Left ventricle myocardium superior (tissue), 1 donor: ENCODE measurements at regions not wholly inside any gene's neighbourhood (a gene's known extent, or its start where the extent isn't known, plus 50 kb on each side); places are given as distances from the start of the nearest gene placed in this dataset.

Experiments used
- ATAC-seq: fragments of 200-7000 bp; cut with Tn5 transposase; one replicate; pipeline ENCODE4 v1.9.1; 2020; ENCODE audit warnings: mild to moderate bottlenecking, moderate library complexity
- DNase-seq: peaks from one replicate; pipeline ENCODE4 v3.0.0-alpha.2; 2020
- intact Hi-C: fragments of 100-400 bp; cut with micrococcal nuclease; formaldehyde crosslinking; loops from one replicate; pipeline ENCODE4 v1.11.0; 2022
- donor health status: DM: no; HTN: yes; CAD: no; lungs with severe emphysema.

DNA sequence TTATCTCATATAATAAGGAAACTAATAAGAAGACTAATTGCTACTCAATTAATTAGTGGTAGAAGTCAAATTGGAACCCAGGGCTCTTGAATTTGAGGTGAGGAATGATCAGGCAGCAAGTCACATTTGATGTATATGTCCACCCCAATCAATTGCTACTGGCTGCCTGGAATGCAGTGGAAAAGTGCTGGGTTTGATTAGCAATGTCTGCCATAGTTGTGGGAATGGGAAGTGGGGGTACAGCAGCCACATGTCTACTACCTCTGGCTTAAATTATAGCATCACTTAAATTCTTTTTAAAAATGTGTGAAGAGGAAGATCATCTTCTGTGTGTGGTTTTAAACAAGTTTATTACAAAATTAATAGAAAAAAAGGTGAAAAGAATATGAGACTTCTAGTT, 50.8 kb upstream of the NAV2 start:
- intact Hi-C loops: no loop called here
- ATAC-seq (no peak), DNase-seq (no peak)

DNA sequence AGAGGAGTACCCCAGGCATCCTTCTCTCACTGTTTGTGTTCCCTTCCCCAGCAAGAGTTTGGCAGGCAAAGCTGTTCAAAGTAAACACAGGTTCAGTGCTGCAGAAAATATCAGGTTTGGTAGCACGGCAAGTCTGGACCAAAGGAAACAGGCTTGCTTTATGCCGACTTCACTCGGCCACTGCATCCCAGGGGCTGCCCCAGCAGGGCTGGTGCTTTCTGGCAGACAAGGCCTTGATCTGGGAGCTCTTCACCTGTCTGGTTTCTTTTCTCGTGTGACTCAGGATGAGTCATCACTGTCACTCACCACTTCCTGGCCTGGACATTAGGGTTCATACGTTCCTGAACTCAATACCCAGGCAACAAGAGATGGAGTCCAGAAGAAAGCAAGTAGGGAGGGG, 52.6 kb upstream of the NAV2 start:
- DNase-seq (no peak), ATAC-seq (no peak)
- intact Hi-C loops: no loop called here

DNA sequence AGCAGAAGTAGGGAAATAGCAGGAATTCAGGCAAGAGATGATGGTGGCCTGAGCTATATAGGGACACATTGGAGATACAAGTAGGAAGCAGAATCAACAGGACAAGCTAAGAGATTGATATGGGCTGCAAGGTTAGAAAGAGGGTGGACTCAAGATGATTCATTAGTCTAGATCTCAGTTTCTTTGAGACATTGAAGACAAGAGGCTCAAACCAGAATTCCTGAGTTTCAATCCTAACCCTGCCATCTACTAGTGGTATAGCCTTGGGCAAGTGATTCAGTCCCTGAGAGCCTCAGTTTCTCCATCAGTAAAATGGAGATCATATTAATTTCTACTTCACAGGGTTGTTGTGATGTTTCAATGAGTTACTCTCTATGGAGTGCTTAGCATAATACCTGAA, 53.1 kb upstream of the NAV2 start:
- intact Hi-C loops: no loop called here

DNA sequence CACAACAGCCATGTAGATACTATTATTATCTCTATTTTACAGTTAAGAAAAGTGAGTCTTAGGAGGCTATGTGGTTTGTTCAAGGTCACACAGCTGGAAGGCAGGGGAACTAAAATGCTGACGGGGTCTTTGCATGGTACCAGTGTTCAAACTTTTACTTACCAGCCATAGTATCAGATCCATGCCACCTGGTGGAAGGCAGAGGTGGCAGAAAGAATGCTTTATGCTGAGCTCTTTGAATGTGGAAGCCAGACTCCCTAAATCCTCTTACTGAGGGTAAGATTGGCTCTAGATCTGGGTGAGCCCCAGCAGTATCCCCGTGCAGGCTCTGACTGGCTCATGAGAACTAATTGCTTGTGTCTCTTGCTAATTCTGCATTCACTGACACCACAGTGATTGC, 54.3 kb upstream of the NAV2 start:
- intact Hi-C loops: no loop called here
- ATAC-seq (no peak), DNase-seq (no peak)

More for the DNA sequence above, 53.1 kb upstream of the NAV2 start:
- DNase-seq (no peak), ATAC-seq (no peak)

DNA sequence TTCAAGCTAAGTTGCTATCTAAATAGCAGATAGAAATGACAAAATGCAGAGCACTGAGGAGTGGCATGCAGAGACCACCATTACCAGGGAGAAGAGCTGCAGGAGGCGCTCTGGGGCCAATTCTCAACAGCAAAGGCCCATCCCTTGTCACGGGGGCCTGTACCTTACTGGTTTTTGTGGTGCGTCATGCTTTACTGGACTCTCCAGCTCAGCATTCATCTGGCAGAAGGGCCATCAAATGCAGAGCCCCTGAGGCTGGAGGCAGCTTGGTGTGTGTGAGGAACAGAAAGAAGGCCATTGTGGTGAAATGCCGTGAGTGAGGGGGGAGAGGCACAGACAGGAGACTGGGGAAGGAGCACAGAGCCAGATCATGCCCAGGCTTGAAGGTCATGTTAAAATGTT, 56.5 kb upstream of the NAV2 start:
- intact Hi-C loops: no loop called here
- no peak for ATAC-seq
- no peak for DNase-seq

DNA sequence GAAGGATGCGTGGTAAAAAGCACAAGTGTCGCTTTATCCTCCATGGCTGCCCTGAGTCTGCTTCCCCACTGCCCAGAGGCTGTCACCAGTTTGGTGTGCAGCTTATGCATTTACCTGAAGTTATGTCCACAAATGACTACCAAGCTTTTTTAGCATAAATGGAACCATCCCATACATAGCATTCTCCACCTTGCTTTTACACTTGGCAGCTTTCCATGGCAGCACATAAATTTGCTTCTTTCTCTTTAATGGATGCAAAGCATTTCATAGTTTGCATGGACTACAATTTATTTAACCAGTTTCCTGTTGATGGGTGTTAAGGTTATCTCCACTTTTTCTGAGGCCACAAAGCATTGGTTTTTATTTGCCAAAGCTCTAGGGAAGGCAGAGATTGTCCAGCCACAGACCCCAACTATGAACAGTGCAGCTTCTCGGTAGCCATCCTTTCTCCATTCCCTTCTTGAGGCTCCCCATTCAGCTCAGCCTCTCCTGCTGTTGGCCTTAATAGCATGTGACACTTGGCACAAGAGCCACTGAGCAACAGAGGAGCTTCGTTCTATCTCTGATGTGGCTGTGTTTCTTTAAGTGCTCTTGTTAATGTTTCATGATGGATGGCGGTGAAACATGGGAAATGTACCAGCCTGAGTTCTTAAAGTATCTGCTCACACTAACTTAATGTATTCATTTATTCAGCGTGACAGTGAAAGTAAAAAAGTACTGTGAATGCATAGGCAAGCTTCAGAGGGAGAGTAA, 59.8 kb upstream of the NAV2 start:
- DNase-seq (no peak), ATAC-seq (peak; percentile 54)
- intact Hi-C loops: no loop called here

DNA sequence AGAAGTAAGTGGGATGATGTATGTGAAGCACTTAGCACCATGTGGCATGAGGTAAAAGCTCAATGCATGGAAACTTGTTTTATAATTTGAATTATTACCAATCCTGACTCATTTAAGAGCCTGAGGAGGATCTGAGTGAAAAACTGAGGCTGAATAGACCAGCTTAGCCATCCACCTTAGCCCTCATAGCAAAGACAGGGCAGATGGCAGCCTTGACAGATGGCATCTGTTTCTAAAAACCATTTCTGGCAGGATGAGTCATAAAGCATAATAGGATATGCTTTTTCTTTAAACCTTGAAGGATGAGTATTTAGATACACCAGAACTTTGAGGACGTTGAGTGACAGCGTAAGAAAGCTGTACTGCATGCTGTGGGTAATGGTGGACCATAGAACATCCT, 61.0 kb upstream of the NAV2 start:
- DNase-seq (no peak), ATAC-seq (no peak)
- intact Hi-C loops: no loop called here

DNA sequence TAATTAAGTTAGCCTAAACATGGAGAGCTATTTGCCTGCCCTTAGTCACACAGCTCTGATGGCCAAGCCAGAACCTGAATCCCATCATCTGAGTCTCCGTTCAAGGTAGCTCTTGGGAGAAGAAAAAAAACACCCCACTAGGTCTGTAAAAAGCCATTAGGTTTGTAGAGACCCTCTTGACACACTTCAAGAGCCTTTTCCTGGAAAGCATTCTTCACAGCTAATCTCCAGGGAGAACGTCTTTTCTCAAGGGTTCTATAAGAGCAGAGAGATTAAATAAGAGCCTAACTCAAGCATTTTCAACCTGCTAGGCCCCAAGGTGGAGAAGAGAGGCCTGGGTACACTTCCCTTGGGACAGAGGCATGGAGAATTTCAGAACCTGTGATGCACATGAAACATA, 61.6 kb upstream of the NAV2 start:
- ATAC-seq (no peak), DNase-seq (no peak)
- intact Hi-C loops: no loop called here

DNA sequence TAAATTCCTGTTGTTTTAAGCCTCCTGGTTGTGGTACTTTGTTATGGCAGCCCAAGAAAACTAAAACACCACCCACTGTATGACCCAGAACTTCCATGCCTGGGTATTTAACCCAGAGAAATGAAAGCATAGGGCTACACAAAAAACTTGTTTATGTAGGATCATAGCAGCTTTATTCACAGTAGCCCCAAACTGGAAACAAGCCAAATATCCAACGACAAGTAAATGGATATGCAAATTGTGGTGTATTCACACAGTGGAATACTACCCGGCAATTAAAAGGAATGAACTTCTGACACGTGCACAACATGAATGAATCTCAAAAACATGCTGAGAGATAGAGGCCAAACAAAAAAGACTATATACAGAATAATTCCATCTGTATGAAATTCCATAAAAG, 62.2 kb upstream of the NAV2 start:
- no peak for DNase-seq
- intact Hi-C loops: no loop called here
- no peak for ATAC-seq

DNA sequence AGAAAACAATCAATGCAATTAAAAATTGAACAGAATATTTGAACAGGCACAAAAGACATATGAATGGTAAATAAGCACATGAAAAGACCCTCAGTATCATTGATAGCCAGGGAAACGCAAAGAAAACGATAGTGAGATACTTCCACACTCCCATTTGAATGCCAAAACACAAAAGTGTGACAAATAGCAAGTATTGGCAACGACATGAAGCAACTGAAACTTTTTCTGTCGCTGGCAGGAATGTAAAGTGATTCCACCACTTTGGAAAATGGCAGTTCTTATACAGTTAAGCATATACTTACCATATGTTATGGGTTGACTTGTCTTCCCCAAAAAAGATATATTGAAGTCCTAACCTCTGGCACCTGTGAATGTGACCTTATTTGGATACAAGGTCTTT, 62.9 kb upstream of the NAV2 start:
- no peak for ATAC-seq
- intact Hi-C loops: no loop called here
- no peak for DNase-seq

DNA sequence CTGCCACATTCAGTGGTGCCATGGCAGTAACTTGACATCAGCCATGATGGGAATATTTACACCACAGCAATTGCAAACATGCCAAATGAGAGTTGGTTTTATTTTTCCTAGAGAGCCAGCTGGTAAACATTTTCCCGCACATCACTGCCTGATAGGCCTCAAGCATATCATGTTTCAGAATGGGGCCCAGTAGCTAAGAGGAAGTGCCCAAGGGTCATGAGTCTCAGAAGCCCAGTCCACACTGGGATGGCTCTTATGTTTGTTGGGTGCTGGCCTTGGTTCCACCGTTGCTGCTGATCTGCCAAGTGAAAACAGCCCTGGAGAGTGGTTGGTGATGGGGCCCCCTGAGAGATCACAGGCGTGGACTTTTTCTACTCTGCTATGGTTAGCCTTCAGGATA, 64.3 kb upstream of the NAV2 start:
- intact Hi-C loops: no loop called here
- DNase-seq (no peak), ATAC-seq (no peak)

DNA sequence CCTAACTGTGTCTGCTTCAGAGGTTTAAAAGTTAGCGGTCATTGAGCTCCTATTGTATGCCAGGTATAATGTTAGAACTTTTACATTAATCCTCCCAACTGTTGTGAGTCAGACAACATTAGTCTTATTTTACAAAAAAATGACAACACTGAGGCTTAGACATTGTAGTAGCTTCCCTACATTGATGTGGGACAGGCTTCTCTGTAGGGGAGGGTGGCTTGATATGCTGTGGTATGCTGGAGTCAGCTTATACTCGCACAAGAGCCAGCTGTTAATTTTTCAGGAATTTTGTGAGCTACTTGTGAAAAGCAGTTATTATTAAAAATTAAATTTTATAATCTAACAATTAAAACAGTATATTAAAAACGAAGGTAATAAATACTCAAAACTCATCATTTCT, 64.8 kb upstream of the NAV2 start:
- intact Hi-C loops: no loop called here

DNA sequence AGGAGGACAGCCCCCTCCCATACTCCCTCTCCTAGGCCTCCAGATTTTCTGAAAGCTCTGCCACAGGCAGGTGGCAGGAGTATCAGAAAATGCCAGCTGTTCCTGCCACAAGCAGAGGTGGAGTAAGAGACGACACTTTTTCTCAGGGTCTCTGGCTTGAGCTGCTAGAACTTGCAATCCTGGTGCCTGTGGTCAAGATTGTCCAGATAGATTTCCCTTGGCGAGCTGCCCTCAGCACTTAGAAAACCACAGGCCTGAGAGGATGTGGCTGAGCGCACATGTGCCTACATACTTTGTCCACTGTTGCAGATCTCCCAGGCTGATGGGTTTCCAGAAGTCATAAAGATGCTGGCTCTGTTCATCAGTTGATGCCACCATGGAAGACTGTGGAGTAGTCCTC, 65.7 kb upstream of the NAV2 start:
- no peak for DNase-seq
- intact Hi-C loops: no loop called here
- ATAC-seq: no peak

More for the DNA sequence above, 64.8 kb upstream of the NAV2 start:
- DNase-seq (no peak), ATAC-seq (no peak)

DNA sequence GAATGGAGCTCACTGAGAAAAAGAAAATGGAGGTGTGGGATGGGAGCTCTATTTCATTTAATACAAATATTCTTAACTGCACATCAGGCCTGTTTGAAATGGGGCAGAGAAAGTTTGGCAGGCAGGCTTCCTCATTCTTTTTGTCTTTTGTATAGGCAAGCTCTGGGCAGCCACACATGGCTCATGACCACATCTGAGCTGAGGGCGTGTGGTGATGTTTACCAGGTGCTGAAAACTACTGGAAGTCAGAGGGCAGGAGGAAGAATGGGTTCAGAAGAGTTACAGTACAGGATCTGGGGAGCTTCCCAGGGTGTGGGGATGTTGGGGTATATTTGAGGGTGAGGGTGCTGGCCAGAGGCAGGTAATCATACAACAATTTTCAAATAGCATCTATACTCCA, 66.3 kb upstream of the NAV2 start:
- intact Hi-C loops: no loop called here
- DNase-seq: peak; percentile 39
- peak; percentile 62 for ATAC-seq

DNA sequence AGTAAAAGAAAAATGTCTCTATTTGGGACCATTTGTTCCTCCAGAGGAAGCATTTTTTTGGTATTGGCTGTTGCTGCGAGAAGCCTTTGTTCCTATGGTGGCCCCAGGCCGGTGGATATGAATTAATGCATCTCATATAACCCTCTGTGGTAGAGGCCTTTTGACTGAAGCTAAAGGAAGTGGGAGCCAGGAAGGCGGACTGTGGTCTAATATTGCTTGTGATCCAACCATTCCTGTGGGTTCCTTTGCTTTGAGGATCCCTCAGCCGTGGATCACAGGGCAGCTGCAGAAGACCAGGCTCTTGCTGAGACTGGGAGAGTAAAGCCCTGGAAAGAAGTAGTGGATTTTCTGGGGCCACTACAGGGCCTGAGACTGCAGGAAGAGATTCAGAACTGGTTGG, 68.3 kb upstream of the NAV2 start:
- ATAC-seq (no peak), DNase-seq (no peak)
- intact Hi-C loops: no loop called here

DNA sequence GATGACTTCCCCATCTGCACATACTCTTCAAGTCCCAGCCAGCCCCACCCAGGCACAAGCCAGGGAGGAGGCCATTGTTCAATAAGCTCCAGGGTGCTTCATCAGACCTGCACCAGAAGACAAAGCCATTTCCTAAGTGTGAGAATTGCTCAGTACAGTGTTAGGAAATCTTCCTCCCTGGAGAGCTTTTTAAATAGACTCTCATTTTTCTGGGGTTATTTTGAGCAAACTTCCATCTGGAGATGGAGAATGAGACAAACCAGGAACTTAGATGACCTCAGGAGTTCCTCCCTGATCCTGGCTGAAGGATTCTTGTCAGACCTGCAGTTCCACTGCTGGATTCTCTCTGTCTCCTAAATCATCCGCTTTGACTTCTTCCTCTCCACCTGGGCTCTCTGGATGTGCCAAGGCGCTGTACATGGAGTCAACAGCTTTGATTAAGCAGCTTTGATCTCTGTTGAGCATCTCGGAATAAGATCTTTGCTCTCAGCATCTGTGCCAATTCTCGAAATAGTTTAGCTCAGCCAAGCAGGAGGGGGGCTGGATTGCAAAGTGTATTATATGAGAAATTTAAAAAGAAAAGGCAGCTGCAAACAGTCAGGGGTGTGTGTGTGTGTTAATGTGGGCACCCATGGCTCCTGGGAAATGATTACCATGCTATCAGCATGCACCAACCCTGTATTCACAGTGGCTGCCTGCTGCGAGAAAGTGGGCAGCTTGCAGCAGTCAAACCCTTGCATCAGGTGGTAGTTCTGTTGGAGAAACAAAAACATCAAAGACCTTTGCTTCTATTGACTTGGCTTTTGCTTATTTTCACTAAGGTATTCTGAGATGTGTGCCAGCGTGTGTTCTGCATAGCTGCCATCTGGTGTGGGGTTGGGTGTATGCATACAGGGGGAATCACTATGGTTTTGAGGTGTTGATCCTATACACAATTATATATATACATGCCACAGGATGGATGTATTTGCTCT, 70.2 kb upstream of the NAV2 start:
- DNase-seq (no peak), ATAC-seq (peak; percentile 87)
- intact Hi-C loops: no loop called here

DNA sequence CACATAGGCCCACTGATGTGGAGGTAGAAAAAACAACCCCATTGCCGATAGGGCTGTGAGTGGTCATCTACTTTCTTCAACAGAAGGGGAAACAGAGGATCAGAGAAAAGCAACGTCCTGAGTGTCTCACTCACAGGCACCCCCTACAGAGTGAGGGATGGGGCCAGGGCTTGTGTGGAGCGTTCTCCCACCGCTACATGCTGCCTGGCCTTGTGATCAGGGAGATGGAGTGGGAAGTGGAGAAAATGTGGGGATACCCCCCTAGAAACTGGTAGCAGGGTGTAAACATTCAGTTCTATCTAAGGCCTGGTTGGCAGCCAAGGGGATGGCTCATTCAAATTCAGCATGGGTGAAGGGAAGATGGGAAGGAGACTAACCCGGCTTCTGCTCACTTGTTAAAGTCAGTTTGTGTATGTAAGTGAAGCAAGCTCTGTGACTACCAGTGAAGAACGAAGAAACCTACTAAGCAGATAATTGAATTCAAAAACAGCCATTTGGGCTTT, 73.0 kb upstream of the NAV2 start:
- ATAC-seq (no peak), DNase-seq (no peak)
- intact Hi-C loops: no loop called here

DNA sequence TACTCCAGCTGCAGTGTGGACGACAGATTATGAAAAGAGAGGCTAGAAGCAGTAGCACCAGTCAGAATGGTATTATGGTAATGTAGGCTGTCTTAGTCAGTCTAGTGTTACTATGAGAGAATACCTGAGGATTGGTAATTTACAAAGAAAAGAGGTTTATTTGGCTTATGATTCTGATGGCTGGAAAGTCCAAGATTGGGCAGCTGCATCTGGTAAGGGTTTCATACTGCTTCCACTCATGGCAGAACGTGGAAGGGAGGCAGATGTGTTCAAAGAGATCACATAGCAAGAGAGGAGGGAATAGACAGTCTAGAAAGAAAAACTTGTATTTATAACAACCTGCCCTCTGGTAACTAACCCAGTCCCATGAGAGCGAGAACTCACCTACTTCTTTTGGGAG, 77.3 kb upstream of the NAV2 start:
- intact Hi-C loops: no loop called here
- no peak for ATAC-seq

DNA sequence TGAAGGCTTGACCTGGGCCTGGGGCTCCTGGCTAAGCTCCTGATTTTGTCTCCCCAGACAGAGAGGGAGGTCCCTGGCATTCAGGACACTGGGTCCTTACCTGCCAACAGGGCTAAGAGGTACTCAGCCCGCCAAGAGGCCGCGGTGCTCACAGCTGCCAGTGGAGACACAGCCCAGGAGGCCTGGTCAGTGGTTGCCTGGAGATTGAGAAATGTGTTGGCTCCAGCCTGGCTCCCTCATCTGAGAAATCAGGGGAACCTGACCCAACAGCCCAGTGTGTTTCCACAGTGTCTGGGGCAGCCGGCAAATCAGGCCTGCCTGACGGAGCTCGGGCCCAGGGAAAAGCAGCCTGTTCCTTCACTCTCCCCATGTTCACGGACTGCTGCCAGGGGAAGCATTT, 79.4 kb upstream of the NAV2 start:
- peak; percentile 58 for DNase-seq
- intact Hi-C loops: no loop called here
- ATAC-seq: peak; percentile 67

More for the DNA sequence above, 77.3 kb upstream of the NAV2 start:
- DNase-seq: no peak

DNA sequence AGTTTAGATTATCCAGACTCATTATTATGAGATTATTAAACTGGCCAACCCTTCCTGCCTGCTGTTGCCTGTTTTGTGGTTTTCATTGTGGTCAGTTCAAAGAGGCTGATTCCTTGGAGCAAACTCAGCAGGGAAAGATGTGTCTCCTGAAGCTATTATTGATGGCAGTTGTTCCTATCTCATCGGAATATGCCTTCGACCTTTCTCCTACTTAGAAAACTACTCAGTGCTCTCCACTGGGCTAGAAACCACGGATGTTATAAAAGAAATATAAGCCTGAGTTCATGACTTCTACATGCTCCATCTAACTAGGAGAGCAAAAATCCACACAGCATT, 80.2 kb upstream of the NAV2 start:
- ATAC-seq (no peak), DNase-seq (no peak)
- intact Hi-C loops: no loop called here
